ENCODE measurements at regions not wholly inside any gene's neighbourhood (a gene's known extent, or its start where the extent isn't known, plus 50 kb on each side); places are given as distances from the start of the nearest gene placed in this dataset.
A peak's percentile ranks its signal among the peaks of the same experiment; 100 is the strongest.

GRCh38 chr11:23893126-23893525, 603.7 kb upstream of the LUZP2 start:
- DNase-seq (ENCODE audit: low read depth), result no peak
- no peak for TF ChIP-seq CTCF (IDR thresholded peaks at IDR 0.05; ENCODE audit: insufficient read depth, low read length)
- no peak overlapping the region for H3K4me3 ChIP-seq (ENCODE audit: low read depth, low read length)

GRCh38 chr11:23897453-23898286, 599.2 kb upstream of the LUZP2 start:
- H3K4me3 ChIP-seq (ENCODE audit: low read depth, low read length), result no peak overlapping the region
- TF ChIP-seq CTCF (IDR thresholded peaks at IDR 0.05; ENCODE audit: insufficient read depth, low read length), result no peak

GRCh38 chr11:23903044-23903704, 593.7 kb upstream of the LUZP2 start:
- no peak for TF ChIP-seq CTCF (IDR thresholded peaks at IDR 0.05; ENCODE audit: insufficient read depth, low read length)
- no peak overlapping the region for H3K4me3 ChIP-seq (ENCODE audit: low read depth, low read length)

More at GRCh38 chr11:23897453-23898286, 599.2 kb upstream of the LUZP2 start:
- DNase-seq (ENCODE audit: low read depth), result peak; percentile 55

GRCh38 chr11:23919455-23919854, 577.4 kb upstream of the LUZP2 start:
- no peak for DNase-seq (ENCODE audit: low read depth)
- H3K4me3 ChIP-seq (ENCODE audit: low read depth, low read length), result no peak overlapping the region
- no peak for TF ChIP-seq CTCF (IDR thresholded peaks at IDR 0.05; ENCODE audit: insufficient read depth, low read length)

More at GRCh38 chr11:23903044-23903704, 593.7 kb upstream of the LUZP2 start:
- peak; percentile 85 for DNase-seq (ENCODE audit: low read depth)

- no peak for DNase-seq (ENCODE audit: low read depth)
- no peak for TF ChIP-seq CTCF (IDR thresholded peaks at IDR 0.05; ENCODE audit: insufficient read depth, low read length)
- no peak overlapping the region for H3K4me3 ChIP-seq (ENCODE audit: low read depth, low read length)
Measured at GRCh38 chr11:23923357-23923756, 573.5 kb upstream of the LUZP2 start.

GRCh38 chr11:23924226-23924625, 572.6 kb upstream of the LUZP2 start:
- no peak for TF ChIP-seq CTCF (IDR thresholded peaks at IDR 0.05; ENCODE audit: insufficient read depth, low read length)
- no peak overlapping the region for H3K4me3 ChIP-seq (ENCODE audit: low read depth, low read length)
- no peak for DNase-seq (ENCODE audit: low read depth)

Data from fibroblast of the aortic adventitia (primary cell).